Occipital lobe (tissue), 1 donor: ENCODE measurements at regions not wholly inside any gene's neighbourhood (a gene's known extent, or its start where the extent isn't known, plus 50 kb on each side); places are given as distances from the start of the nearest gene placed in this dataset.
"Not testable (repeated sequence)": the region's sequence is repeated elsewhere in the genome, so short reads cannot be mapped to it uniquely, and the experiment has no call there.

Experiments used
- DNase-seq: peaks from one replicate; lab custom pipeline; 2025; lab: John Stamatoyannopoulos, UW

DNA sequence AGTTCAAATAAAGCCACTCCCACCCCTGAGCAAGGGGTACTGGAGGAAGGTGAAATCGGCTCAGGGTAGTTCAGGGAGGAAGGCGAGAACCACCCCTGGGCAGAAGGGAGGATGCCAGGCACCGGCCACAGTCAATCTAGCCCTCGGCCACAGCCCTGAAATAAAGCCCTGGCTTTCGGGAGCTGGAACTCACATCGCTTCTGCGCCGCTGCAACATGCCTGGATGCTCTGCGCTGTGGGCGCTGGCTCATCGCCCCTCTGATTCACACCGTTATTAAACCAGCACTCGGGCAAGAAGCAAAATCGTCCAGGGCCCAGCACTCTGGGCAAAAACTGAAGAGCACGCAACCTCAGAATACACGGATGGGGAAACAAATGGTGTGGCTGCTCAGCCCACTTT is 136.9 kb upstream of the RREB1 start:
- no peak for DNase-seq

DNA sequence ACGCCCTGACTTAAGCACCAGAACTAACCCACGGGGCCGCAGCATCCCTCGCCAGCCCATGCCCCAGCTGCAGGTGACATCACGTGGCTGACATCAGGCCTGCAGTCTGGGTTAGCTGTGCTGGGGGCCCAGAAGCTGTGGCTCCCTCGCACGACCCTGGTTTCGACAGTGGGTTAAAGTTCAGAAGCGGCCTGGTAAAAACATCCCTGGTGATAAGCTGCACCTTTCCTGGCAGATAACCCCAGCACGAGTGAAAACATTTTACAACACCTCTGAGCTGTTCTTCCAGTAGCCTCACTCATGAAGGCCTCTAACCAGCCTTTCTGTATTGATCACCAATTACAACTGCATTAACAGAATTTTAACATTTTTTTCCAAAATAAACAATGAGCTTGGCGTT is 136.4 kb upstream of the RREB1 start:
- DNase-seq, result no peak

DNA sequence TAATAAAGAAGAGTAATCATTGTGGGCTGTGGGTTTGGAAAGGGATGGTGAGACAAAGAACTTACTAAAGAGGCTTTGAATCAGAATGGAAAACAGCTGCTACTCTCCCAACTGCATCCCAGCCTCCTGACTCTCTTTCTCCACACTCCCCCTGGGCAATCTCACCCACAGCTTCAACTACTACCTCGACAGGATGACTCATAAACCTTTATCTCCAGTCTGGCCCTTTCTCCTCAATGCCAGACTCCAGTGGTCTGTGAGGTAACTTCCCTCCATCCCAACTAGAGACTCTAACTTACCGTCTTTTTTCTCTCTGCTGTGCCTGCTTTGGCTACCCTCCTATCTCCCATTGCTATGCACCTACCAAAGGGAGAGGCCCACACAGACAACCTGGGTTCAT is 135.3 kb upstream of the RREB1 start:
- DNase-seq, result no peak

DNA sequence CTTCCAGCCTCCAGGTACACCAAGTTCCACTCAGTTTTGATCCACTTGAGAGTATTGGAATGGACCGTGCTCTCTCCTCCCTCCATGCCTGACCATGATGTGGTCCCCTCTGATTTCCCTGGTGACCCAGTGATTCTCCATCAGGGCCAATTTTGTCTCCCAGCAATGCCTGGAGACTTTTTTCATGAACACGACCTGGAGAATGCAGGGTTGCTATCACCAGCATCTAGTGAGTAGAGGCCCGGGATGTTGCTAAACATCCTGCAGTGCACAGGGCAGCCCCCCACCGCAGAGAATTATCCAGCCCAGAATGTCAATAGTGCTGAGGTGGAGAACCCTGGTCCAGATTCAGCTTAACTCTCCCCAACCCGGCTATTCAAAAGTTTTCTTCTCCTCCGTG is 134.0 kb upstream of the RREB1 start:
- DNase-seq, result no peak

DNA sequence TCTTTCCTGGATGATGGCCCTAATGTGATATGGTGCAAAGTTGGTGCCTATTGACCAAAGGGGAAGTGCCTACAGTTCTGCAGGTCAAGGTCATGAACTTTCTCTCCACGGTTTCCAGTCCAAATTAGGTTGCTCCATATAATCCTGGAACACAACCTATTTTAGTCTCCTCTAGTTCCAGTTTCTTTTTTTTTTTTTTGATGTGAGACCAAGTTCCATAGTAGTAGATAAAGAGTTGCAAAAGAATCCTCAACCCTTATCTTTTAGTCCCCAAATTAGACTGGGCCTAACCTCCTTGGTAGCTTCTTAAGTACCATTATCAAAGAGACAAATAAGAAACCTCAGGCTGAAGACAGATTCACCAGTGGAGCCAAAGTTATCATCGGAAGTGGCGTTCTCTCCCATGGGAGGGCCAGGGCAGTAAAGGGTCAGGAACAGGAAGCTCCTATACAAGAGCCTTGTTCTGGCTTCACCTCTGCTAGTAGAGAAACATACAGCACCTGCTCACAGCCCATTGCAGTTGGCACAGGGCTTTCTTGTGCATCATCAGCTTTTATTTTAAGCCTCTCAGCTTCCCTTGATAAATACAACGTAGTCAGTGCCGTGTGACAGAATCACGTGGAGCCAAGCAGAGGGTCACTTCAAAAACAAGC is 132.2 kb upstream of the RREB1 start:
- no peak for DNase-seq

DNA sequence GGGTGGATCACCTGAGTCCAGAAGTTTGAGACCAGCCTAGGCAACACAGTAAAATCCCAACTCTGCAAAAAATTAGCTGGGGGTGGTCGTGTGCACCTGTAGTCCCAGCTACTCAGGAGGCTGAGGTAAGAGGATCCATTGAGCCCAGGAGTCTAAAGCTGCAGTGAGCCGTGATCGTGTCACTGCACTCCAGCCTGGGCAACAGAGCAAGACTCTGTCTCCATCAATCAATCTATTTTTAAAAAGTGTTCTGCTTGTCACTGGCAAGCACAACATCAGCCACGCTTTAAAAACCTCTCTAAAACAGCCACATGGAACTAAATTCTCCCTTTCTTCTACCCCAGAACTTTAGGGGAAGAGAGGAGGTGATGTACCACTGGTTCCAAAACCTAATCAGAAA is 131.6 kb upstream of the RREB1 start:
- DNase-seq, result no peak

DNA sequence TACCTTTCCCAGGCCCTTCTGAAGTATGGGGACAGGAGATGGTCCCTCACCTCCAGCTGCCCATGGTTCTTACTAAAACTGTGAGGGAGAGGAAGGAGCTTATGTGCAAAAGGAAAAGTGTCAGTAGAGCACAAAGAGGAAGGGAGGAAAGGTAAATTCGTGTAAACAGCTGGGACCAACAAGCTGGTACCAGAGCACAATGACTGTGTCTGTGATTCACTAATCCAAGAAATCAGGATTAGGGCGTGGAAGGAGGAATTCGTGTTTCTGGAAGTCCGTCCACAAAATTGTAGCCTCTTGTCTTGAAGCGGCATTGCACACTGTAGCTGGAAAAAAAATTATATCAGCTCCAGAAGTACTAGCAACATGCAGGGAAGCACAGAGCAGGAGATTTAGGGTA is 129.0 kb upstream of the RREB1 start:
- no peak for DNase-seq

DNA sequence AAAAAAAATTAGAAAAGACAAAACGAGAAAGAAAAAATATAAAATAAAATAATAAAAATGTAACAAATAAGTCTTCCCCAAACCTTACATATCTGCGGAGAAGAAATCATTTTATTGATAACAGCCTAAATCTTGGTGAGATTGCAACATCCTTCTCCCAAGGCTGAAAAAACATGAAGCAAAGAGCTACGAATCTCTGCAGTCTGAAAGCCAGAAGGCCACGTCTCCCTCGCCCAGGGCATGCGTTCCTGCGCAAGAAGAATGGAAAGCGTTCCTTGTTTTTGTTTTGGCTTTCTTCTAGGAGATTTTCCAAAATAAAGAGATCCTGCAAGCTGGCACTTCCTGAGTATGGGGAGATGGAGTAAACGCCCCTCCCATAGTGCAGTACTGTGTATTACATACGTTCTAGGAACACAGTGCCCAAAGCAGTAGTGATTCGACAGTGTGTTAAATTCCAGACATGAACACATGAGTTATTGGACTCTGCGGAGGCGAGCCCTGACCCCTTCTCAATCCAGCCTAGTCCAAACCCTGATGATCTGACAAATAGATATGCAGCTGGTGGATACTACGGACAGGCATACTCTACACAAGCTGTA is 126.7 kb upstream of the RREB1 start:
- DNase-seq, result no peak

DNA sequence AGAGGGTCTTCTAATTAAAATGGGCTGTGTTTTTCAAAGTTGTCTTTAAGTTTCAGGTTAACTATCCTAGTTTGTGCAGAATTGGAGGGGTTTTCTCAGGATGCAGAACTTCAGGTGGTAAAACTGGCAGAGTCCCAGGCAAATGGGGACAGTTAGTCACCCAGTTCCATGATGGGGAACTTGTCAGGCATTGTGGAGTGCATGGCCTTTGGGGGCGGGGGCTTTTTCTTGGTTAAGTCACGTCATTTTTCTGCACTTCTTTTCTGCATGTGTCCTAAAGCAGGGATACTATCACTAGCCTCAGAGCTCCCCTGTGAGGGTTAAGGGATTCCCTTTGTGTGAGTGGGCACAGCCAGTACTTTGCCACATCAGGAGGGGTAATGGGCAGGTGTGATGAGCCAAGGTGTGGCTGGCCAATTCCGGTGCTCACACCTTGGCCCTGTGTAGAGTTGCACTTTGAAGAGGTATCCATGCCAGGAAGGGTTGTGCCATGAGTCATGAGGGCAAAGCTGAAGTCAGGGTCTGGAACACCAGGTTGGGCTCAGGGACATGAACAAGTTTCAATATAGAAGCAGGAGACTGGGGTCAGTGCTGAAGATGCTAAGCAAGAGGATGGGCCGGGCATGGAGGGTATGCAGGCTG is 126.0 kb upstream of the RREB1 start:
- DNase-seq, result no peak

DNA sequence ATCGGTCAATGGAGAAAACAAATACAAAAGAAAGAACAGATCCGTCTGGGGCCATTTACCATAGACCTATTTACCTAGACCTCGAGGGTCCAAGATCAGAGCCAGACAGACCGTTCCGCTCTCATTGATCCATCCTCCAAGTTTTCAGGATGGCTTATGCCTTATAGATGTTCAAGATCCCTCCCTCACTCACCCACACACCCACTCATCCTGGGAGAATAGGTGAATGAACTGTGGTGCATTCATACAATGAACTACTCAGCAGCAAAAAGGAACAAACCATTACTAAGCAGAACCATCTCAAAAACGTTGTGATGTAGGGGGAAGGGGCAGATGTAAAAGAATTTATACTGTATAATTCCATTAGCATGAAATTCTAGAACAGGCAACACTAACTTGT is 125.1 kb upstream of the RREB1 start:
- DNase-seq, result no peak

DNA sequence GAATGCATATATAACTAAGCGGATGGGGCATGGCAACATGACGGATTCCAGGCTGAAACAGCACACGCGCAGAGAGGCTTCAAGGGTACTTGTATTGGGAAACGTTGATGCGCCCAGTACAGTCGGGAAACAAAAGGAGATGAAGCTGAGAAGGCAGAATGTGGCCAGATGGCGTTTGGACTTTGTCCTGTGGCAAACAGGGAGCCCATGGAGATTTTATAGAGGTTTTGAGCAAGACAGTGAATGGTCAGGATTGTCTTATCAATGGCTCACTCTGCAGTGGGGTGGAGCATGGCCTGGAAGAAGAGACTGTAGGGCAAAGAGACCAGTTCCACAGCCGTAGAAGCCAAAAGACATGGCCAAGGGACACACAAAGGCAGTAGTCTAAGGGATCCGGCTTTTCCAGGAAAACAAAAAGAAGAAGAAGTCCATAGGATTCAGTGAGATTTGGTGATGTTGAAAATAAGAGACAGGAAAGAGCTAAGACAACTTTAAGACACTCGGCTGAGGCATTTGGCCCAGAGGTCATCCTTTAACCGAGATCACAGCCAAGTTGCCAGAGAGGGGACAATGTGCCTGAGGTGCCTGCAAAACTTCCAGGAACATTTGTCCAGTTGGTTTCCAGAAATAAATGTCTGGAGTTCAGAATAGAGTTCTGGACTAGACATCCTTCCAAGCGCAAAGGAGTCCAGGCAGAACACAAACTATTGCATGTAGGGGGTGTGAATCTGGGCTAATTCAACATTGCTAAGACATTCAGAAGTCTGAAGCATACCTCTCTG is 123.0 kb upstream of the RREB1 start:
- DNase-seq, result no peak

DNA sequence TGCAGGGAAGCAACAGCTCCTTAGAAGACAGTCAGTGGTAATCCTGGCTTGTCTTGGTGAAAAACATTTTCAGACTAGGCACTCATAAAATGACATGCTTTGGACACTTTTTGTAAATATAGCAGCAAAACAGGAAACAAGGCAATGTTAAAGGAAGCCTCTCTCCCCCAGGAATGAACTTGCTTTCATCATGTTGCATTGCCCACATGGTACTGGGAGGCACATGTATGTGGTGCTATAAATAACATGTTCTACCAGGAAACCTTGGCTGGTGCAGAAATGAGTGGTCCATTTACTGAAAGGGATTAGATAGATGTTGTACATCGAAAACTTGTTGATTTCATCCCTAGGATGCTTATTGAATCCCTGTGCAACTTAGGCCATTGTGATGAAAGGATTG is 121.4 kb upstream of the RREB1 start:
- no peak for DNase-seq

DNA sequence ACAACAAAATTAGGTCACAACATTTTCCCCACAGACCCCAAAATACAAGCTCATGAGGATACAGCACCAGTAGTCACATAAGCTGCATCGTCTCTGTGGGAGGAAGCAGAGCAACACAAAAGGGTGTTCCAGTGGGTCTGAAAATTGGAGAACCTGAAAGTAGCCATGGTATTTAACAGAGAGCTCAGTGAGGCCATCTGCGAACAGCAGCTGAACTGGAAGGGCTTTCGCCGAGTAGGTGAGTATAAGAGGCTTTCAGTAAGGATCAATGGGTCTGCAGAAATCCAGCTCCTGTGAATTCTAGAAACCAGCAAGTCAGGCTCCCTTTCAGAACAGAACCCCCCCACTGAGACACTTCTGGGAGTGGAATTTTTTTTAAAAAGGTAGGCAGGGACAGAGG is 120.0 kb upstream of the RREB1 start:
- no peak for DNase-seq

DNA sequence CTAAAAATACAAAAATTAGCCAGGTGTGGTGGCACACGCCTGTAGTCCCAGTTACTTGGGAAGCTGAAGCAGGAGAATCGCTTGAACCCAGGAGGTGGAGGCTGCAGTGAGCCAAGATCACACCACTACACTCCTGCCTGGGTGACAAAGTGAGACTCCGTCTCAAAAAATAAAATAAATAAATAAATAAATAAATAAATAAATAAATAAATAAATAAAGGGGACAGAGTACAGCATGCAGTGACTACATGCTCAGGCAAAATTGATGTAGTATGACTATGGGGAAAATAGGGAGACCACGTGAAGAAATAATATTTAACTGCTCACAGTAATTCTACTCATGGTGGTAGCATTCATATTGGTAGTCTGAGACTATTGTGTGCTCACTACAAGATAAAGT is 117.7 kb upstream of the RREB1 start:
- DNase-seq, result not testable (repeated sequence)

DNA sequence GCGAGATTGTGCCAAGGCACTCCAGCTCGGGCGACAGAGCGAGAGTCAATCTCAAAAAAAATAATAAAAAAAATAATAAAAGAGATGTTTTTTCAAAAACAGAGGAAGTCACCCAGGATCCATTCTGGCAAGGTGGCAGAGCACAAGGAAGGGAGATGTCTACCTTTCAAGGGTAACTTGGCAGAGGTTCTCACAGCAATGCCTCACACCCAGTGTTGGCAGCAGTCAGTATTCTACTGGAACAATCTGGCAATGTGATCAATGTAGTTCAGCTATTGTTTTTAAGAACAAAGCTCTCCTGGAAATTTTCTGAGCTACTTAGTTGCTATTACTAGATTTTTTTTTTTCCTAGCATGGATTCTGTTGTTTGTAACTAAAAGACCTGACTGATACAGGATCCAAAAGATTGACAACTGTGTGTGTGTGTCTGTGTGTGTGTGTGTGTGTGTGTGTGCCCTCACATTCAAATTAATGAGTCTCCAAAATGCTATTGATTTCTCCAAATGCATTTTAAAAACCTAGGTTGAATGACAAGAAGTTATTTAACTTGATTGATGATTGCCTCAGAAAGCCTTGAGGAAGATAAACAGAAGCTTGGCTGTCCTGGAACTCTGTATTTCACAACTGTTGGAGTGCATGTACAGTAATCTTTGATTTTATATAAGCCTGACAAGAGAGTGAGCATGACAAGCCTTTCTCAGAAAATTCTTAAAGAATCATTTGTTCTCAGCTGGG is 114.1 kb upstream of the RREB1 start:
- DNase-seq, result no peak

DNA sequence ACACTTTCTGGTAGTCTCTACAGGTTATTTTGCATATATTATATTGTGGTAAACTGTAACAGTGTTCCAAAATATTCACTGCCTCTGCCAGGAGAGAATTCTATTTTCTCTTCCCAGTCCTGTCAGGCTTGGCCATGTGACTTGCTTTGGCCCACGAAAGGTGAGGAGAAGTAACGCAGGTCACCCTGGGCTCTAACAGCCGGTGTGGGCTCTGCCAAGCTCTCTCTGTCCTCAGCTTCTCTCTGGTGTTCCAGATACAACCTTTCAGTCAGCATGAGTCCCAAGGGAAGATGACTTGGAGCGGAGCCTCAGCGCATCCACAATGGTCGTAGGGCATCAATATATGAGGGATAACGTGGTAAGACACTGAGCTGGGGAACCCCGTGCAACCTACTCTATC is 113.0 kb upstream of the RREB1 start:
- DNase-seq, result no peak

DNA sequence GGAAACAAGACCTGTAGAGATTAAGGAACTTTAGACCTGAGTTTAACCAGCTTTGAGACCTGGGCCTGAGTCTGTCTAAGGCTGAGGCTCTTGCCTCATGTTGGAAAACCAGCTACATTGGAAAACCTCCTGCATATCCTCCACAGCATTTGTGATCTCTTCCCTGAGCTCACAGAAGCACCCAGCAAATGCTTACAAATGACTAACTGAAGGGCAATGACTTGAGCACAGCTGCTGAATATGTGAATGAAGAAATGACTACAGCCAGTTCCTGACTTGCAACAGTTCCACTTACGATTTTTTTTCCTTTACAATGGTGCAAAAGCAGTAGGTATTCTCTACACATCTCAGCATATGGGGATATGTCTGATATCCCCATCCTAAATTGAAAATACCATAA is 112.4 kb upstream of the RREB1 start:
- DNase-seq, result no peak

DNA sequence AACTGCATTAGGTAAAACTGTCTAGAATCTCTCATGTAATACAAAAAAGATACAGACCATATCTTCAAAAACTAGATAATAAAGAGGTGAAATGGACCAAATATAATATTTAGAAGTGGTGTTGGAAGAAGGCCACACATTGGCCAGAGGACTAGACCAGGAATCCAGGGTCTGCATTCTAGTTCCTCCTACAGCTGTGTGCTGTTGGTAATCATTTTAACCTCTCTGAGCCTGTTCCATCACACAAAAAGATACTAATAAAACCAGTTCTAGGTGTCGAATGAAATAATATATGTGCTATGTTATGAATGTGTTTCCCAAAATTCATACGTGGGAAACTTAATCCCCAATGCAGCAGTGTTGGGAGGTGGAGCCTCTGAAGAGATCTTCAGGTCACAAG is 111.6 kb upstream of the RREB1 start:
- no peak for DNase-seq

DNA sequence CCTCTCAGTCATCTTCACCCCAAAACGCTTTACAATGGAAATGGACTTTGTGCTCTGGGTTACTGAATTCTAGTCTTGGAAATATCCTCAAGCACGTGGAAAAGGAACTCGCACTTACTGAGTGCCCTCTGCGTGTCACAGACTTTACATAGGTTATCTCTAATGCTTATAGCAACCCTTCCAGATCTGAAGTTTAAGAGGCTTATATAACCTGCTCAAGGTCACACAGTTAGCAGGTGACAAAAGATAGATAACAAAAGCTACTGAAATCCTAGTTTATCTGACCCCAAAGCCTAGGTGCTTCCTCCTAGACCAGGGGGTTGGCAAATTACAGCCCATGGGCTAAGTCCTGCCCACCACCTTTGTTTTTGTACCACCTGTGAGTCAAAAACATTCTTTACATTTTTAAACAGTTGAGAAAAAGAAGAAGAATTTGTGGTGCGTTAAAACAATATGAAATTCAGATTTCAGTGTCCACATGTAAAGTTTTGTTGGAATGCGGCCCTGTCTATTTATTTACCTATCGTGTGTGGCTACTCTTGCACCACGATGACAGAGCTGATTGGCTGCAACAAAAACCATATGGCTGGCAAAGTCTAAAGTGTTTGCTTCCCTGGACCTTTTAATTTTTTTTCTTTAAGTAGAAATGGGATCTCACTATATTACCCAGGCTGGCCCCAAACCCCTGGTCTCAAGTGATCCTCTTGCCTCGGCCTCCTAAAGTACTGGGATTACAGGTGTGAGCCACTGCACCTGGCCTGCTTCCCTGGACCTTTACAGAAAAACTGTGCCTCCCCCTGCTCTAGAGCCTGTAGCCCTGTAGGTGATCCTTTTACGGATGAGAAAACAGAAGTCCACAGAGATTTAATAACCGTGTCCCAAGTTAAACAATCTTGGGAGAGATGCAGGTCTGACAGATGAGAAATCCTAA is 110.2 kb upstream of the RREB1 start:
- no peak for DNase-seq

DNA sequence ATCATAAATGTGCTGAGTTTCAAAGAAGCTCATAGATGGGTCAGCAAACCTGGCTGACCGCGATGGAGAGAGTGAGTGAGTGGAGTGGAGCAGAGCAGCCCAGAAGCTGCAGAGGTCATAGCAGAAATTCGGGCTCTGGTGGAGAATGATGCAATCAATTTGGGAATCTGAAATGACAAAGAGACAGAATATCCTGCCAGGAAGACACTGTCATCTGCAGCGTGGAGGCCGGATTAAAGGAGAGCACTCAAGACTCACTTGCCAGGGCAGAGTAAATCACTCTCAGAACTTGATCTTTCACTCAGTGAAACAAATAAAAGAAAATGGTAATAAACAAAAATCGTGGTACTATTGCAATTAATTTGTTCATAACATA is 109.6 kb upstream of the RREB1 start:
- DNase-seq, result no peak
